ENCODE measurements at regions not wholly inside any gene's neighbourhood (a gene's known extent, or its start where the extent isn't known, plus 50 kb on each side); places are given as distances from the start of the nearest gene placed in this dataset.

GRCh38 chr16:65909310-65910050, 457.0 kb upstream of the CDH5 start:
- Histone ChIP-seq H3K36me3 (no peaks in the 10 kb centered on the region), H3K4me1 (no peaks in the 10 kb centered on the region), H3K9me3 (no peaks in the 10 kb centered on the region), H3K27me3 (no peaks in the 10 kb centered on the region), H3K4me3 (no peak overlapping the region), H3K27ac (no peak overlapping the region)
- intact Hi-C loops (cut with DNase I; ENCODE audit: low total_unique reads) = no loop called here
- peak in 1 of 2 donors; percentile 28 for DNase-seq
- WGBS, 5 donors = 46 to 59% (median 49%) methylated on average over 7 of the region's 7 CpGs
- TF ChIP-seq EP300 (IDR thresholded peaks at IDR 0.05) = no peak
- TF ChIP-seq POLR2AphosphoS5 (IDR thresholded peaks at IDR 0.05) = no peak
- TF ChIP-seq CTCF (IDR thresholded peaks at IDR 0.05) = no peak
- no peak for TF ChIP-seq POLR2A (IDR thresholded peaks at IDR 0.05)

- DNase-seq = peak in 1 of 2 donors; percentile 19
- no peak overlapping the region for H3K4me3 ChIP-seq
- H3K9me3 ChIP-seq = no peaks in the 10 kb centered on the region
- no peak overlapping the region for H3K27ac ChIP-seq
- H3K4me1 ChIP-seq = no peaks in the 10 kb centered on the region
- no peaks in the 10 kb centered on the region for H3K27me3 ChIP-seq
- 36 to 63% (median 62%) methylated on average over 3 of the region's 3 CpGs for WGBS, 5 donors
- intact Hi-C loops (cut with DNase I; ENCODE audit: low total_unique reads) = no loop called here
- H3K36me3 ChIP-seq = no peaks in the 10 kb centered on the region
- TF ChIP-seq CTCF (IDR thresholded peaks at IDR 0.05) = no peak
- no peak for TF ChIP-seq EP300 (IDR thresholded peaks at IDR 0.05)
- no peak for TF ChIP-seq POLR2AphosphoS5 (IDR thresholded peaks at IDR 0.05)
- TF ChIP-seq POLR2A (IDR thresholded peaks at IDR 0.05) = no peak
Observed at GRCh38 chr16:65908568-65908967, 457.9 kb upstream of the CDH5 start.

GRCh38 chr16:65905331-65905730, 461.2 kb upstream of the CDH5 start:
- Histone ChIP-seq H3K27ac (no peak overlapping the region), H3K4me3 (no peak overlapping the region), H3K4me1 (no peaks in the 10 kb centered on the region), H3K36me3 (no peaks in the 10 kb centered on the region), H3K9me3 (no peaks in the 10 kb centered on the region), H3K27me3 (no peaks in the 10 kb centered on the region)
- no peak for TF ChIP-seq EP300 (IDR thresholded peaks at IDR 0.05)
- WGBS, 5 donors = 75 to 90% (median 79%) methylated on average over 3 of the region's 3 CpGs
- no peak for DNase-seq
- intact Hi-C loops (cut with DNase I; ENCODE audit: low total_unique reads) = no loop called here

GRCh38 chr16:65896448-65897153, 469.9 kb upstream of the CDH5 start:
- no peak overlapping the region for H3K4me3 ChIP-seq
- H3K27me3 ChIP-seq = no peaks in the 10 kb centered on the region
- no peak for TF ChIP-seq POLR2AphosphoS5 (IDR thresholded peaks at IDR 0.05)
- TF ChIP-seq POLR2A (IDR thresholded peaks at IDR 0.05) = no peak
- no peak for TF ChIP-seq CTCF (IDR thresholded peaks at IDR 0.05)
- no peak for TF ChIP-seq EP300 (IDR thresholded peaks at IDR 0.05)
- intact Hi-C loops (cut with DNase I; ENCODE audit: low total_unique reads) = no loop called here
- no peak for DNase-seq
- no peaks in the 10 kb centered on the region for H3K4me1 ChIP-seq
- no peaks in the 10 kb centered on the region for H3K9me3 ChIP-seq
- no peak overlapping the region for H3K27ac ChIP-seq
- H3K36me3 ChIP-seq = no peaks in the 10 kb centered on the region
- 65 to 72% (median 68%) methylated on average over 6 of the region's 6 CpGs for WGBS, 5 donors

GRCh38 chr16:65895906-65896305, 470.6 kb upstream of the CDH5 start:
- Histone ChIP-seq H3K9me3 (no peaks in the 10 kb centered on the region), H3K4me1 (no peaks in the 10 kb centered on the region), H3K4me3 (no peak overlapping the region), H3K27me3 (no peaks in the 10 kb centered on the region), H3K36me3 (no peaks in the 10 kb centered on the region), H3K27ac (no peak overlapping the region)
- WGBS, 5 donors = 80 to 100% (median 91%) methylated on average over 1 of the region's 1 CpG
- TF ChIP-seq POLR2AphosphoS5 (IDR thresholded peaks at IDR 0.05) (no peak), CTCF (IDR thresholded peaks at IDR 0.05) (no peak), POLR2A (IDR thresholded peaks at IDR 0.05) (no peak), EP300 (IDR thresholded peaks at IDR 0.05) (no peak)
- intact Hi-C loops (cut with DNase I; ENCODE audit: low total_unique reads) = no loop called here
- no peak for DNase-seq
